Activated naive CD4-positive, alpha-beta T cell treated with anti-CD3 and anti-CD28 coated beads for 36 hours (primary cell): ENCODE measurements at regions not wholly inside any gene's neighbourhood (a gene's known extent, or its start where the extent isn't known, plus 50 kb on each side); places are given as distances from the start of the nearest gene placed in this dataset.
"Not testable (repeated sequence)": the region's sequence is repeated elsewhere in the genome, so short reads cannot be mapped to it uniquely, and the experiment has no call there.

Experiments
- CTCF ChIA-PET: fragments of 350-600 bp; sonication (Branson Sonifier 250); formaldehyde crosslinking; loops from one replicate; lab custom pipeline; 2021; ENCODE audit warnings: antibody characterized with exemption; lab: Charles Lee
- DNase-seq: peaks from one replicate; pipeline ENCODE4 v3.0.0-alpha.2; 2020
- H3K27ac Mint-ChIP-seq: one replicate; pipeline ENCODE4 v1.8.0; 2021; ENCODE audit warnings: mild to moderate bottlenecking, mixed read lengths
- H3K27me3 Mint-ChIP-seq: one replicate; pipeline ENCODE4 v1.8.0; 2021; ENCODE audit warnings: low read depth, mixed read lengths
- H3K36me3 Mint-ChIP-seq: one replicate; pipeline ENCODE4 v1.8.0; 2021; ENCODE audit warnings: low read depth, mixed read lengths
- H3K4me1 Mint-ChIP-seq: one replicate; pipeline ENCODE4 v1.8.0; 2021; ENCODE audit warnings: low read depth, mixed read lengths
- H3K4me3 Mint-ChIP-seq: one replicate; pipeline ENCODE4 v1.8.0; 2021; ENCODE audit warnings: mild to moderate bottlenecking, moderate library complexity, mixed read lengths
- H3K9me3 Mint-ChIP-seq: one replicate; pipeline ENCODE4 v1.8.0; 2021; ENCODE audit warnings: mixed read lengths
- intact Hi-C: fragments of 100-400 bp; cut with micrococcal nuclease; formaldehyde crosslinking; loops from one replicate; pipeline ENCODE4 v1.15.1; 2023

GRCh38 chr12:131656796-131657195, 54.1 kb upstream of the SFSWAP start:
- H3K27ac Mint-ChIP-seq, H3K4me3 Mint-ChIP-seq, CTCF ChIA-PET: not testable (repeated sequence)

DNA sequence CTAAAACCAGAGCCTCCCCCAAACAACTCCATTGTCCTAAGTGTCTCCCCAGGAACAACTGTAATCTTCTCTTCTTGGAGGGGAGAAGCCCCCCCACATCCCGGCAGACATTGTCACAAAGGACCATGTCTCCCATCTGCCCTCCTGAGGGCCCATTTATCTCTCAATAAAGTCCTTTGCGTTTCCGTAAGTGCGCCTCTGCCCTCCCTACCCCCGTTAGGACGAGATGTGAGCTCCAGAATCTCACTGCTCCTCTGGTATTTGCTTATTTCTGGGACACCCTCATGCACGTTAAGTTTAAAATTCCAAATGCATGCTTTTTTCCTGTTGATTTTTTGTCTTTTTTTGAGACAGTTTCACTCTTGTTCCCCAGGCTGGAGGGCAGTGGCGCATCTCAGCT, 52.3 kb upstream of the SFSWAP start:
- intact Hi-C loops, H3K27me3 Mint-ChIP-seq, H3K4me1 Mint-ChIP-seq, CTCF ChIA-PET, H3K27ac Mint-ChIP-seq, H3K9me3 Mint-ChIP-seq, H3K4me3 Mint-ChIP-seq, H3K36me3 Mint-ChIP-seq, DNase-seq: not testable (repeated sequence)

More at GRCh38 chr12:131656796-131657195, 54.1 kb upstream of the SFSWAP start:
- intact Hi-C loops, H3K27me3 Mint-ChIP-seq, H3K36me3 Mint-ChIP-seq, H3K9me3 Mint-ChIP-seq, DNase-seq, H3K4me1 Mint-ChIP-seq: not testable (repeated sequence)

GRCh38 chr12:131659484-131659883, 51.4 kb upstream of the SFSWAP start:
- H3K9me3 Mint-ChIP-seq, DNase-seq, H3K4me3 Mint-ChIP-seq, intact Hi-C loops, H3K36me3 Mint-ChIP-seq, CTCF ChIA-PET, H3K27ac Mint-ChIP-seq, H3K4me1 Mint-ChIP-seq: not testable (repeated sequence)
- peaks cover 12% of the 10 kb centered on the region for H3K27me3 Mint-ChIP-seq

DNA sequence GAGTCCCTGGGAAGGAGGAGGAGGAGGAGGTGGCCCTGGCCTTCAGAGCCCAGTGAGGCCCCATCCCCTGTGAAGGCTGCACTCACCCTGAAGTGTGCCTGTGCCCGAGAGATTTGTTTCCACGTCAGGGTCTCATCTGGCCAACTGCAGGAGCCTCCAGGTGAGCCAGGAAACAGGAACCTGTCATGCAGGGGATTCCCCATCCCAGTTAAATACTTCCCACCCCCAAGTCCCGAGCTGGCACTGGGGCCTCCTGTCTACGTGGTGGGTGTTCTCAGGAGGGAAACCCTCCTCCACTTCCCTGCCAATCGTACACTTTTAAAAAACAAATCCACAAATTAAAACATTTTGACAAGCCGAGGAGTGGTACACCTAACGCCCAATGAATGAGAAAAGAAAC, 50.9 kb upstream of the SFSWAP start:
- H3K4me3 Mint-ChIP-seq, CTCF ChIA-PET: not testable (repeated sequence)

DNA sequence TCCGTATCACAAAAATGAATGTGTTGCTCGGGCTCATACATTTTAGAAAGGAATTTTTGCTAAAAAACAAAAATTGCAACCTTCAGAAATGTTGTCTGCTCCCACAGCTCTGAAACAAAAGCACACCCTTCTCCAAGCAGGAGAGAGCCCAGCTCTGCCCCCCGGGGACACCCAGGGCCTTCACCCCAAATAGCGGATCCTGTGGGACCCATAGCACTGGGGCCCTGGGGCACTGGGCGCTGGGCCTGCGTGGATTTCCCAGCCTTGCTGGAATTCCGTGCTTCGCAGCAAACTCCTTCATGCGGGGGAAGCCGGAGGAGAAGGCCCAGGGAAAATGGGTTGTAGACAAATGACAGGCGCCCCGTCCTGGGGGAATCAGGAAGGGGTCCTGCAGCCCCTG, 50.5 kb upstream of the SFSWAP start:
- CTCF ChIA-PET, intact Hi-C loops, H3K4me3 Mint-ChIP-seq, H3K9me3 Mint-ChIP-seq, H3K27ac Mint-ChIP-seq, H3K4me1 Mint-ChIP-seq, H3K36me3 Mint-ChIP-seq, DNase-seq: not testable (repeated sequence)
- H3K27me3 Mint-ChIP-seq = peaks cover 12% of the 10 kb centered on the region

More for the DNA sequence above, 50.9 kb upstream of the SFSWAP start:
- H3K36me3 Mint-ChIP-seq, DNase-seq, H3K9me3 Mint-ChIP-seq, intact Hi-C loops, H3K4me1 Mint-ChIP-seq, H3K27ac Mint-ChIP-seq: not testable (repeated sequence)
- peaks cover 12% of the 10 kb centered on the region for H3K27me3 Mint-ChIP-seq
